Pancreas (tissue), 10 donors: ENCODE measurements at regions not wholly inside any gene's neighbourhood (a gene's known extent, or its start where the extent isn't known, plus 50 kb on each side); places are given as distances from the start of the nearest gene placed in this dataset.
A peak's percentile ranks its signal among the peaks of the same experiment; 100 is the strongest.

Source experiments
- ATAC-seq, 4 donors: fragments of 200-7000 bp; cut with Tn5 transposase; one replicate each; pipeline versions ENCODE4 v1.8.0 to v1.9.1; 2020; ENCODE audit warnings: mild to moderate bottlenecking in 4 of 4, moderate library complexity in 4 of 4
- DNase-seq, 6 donors: peaks; one replicate each; pipeline ENCODE4 v3.0.0-alpha.2; 2020
- FAIRE-seq: peaks from 2 replicates; lab custom pipeline; 2012; peaks lifted over from hg19 to GRCh38; lab: Jason Lieb, UNC
- H3K27ac ChIP-seq, 4 donors: fragments of 200-600 bp; sonication (generic); 1 replicate in 3 of 4; 2 replicates in 1 of 4; pipeline versions ENCODE4 v1.5.0 to v1.8.0; 2020
- H3K27me3 ChIP-seq, 4 donors: fragments of 200-600 bp; one replicate each; pipeline ENCODE4 v1.8.0; 2021
- H3K36me3 ChIP-seq, 3 donors: fragments of 200-600 bp; sonication (generic) in 1 of 3; one replicate each; pipeline versions ENCODE4 v1.5.0 to v1.8.0; 2020 to 2021
- H3K4me1 ChIP-seq, 3 donors: fragments of 200-600 bp; one replicate each; pipeline ENCODE4 v1.8.0; 2021
- H3K4me3 ChIP-seq, 4 donors: fragments of 200-600 bp; sonication (generic) in 2 of 4; one replicate each; pipeline versions ENCODE4 v1.5.0 to v1.8.0; 2020 to 2021
- H3K9me3 ChIP-seq, 4 donors: fragments of 200-600 bp; one replicate each; pipeline ENCODE4 v1.8.0; 2021
- CTCF ChIP-seq, 4 donors: fragments of 200-600 bp; sonication (generic) in 3 of 4; IDR thresholded peaks; one replicate each; pipeline versions ENCODE4 v1.5.0 to v1.8.0; 2021; ENCODE audit warnings: antibody characterized with exemption in 4 of 4
- WGBS, 2 donors: extraction: QIAGEN DNeasy Blood & Tissue Kit; methylation state at CpG; one replicate each; pipeline ENCODE4 v1.1.7; 2013; 5-methylcytosine and 5-hydroxymethylcytosine counted together
- intact Hi-C, 3 donors: fragments of 100-400 bp; cut with DNase I; formaldehyde crosslinking; loops; one replicate each; pipeline versions ENCODE4 v1.11.1 to v1.14.2; 2022
- donor health status: healthy with polysubstance abuse.
- donor health status: DM: no; HTN: no; CAD: no; lungs with moderate emphysema.
- donor health status: DM: no; HTN: no; CAD: no.
- donor health status: control.
- donor health status: control.
- donor health status: Bipolar disorder and iron deficiency.
- donor health status: DM: yes; HTN: yes; CAD: no.
- donor health status: DM: no; HTN: no; CAD: no.
- donor health status: DM: no; HTN: no; CAD: no.
- donor health status: DM: yes; HTN: yes; CAD: no.

GRCh38 chr3:30524357-30525040 lies 81.9 kb upstream of the TGFBR2 start:
- H3K27me3 ChIP-seq = no peaks in the 10 kb centered on the region
- peaks cover 0 to 7% (median 6%) of the 10 kb centered on the region in 3 donors for H3K4me1 ChIP-seq
- ATAC-seq (no peak), FAIRE-seq (no peak), DNase-seq (no peak)
- TF ChIP-seq CTCF (IDR thresholded peaks at IDR 0.05) = no peak
- no peaks in the 10 kb centered on the region for H3K9me3 ChIP-seq
- WGBS, 2 donors = 79 to 86% methylated on average over 4 of the region's 4 CpGs
- no peak overlapping the region for H3K4me3 ChIP-seq
- intact Hi-C loops = no loop called here
- no peak overlapping the region for H3K27ac ChIP-seq
- H3K36me3 ChIP-seq = no peaks in the 10 kb centered on the region

GRCh38 chr3:30526031-30526430 lies 80.4 kb upstream of the TGFBR2 start:
- no peaks in the 10 kb centered on the region for H3K36me3 ChIP-seq
- no peak for FAIRE-seq
- 81 to 82% methylated on average over 1 of the region's 1 CpG for WGBS, 2 donors
- no peak overlapping the region for H3K4me3 ChIP-seq
- peak in 1 of 4 donors; percentile 44 for ATAC-seq
- peaks cover 0 to under 1% (median 0%) of the 10 kb centered on the region in 3 donors for H3K4me1 ChIP-seq
- H3K27ac ChIP-seq = no peak overlapping the region
- intact Hi-C loops = no loop called here
- DNase-seq = no peak
- TF ChIP-seq CTCF (IDR thresholded peaks at IDR 0.05) = no peak
- H3K27me3 ChIP-seq = no peaks in the 10 kb centered on the region
- H3K9me3 ChIP-seq = no peaks in the 10 kb centered on the region

GRCh38 chr3:30527186-30527585 lies 79.2 kb upstream of the TGFBR2 start:
- 93 to 94% methylated on average over 6 of the region's 6 CpGs for WGBS, 2 donors
- H3K36me3 ChIP-seq = no peaks in the 10 kb centered on the region
- no peak overlapping the region for H3K27ac ChIP-seq
- ATAC-seq (no peak), FAIRE-seq (no peak), DNase-seq (no peak)
- no peak for TF ChIP-seq CTCF (IDR thresholded peaks at IDR 0.05)
- H3K27me3 ChIP-seq = no peaks in the 10 kb centered on the region
- no peaks in the 10 kb centered on the region for H3K9me3 ChIP-seq
- H3K4me3 ChIP-seq = no peak overlapping the region
- intact Hi-C loops = no loop called here
- no peaks in the 10 kb centered on the region for H3K4me1 ChIP-seq

GRCh38 chr3:30527720-30528119 lies 78.7 kb upstream of the TGFBR2 start:
- no peaks in the 10 kb centered on the region for H3K4me1 ChIP-seq
- H3K36me3 ChIP-seq = no peaks in the 10 kb centered on the region
- WGBS, 2 donors = 62 to 75% methylated on average over 3 of the region's 3 CpGs
- TF ChIP-seq CTCF (IDR thresholded peaks at IDR 0.05) = no peak
- ATAC-seq (no peak), FAIRE-seq (no peak), DNase-seq (no peak)
- H3K27me3 ChIP-seq = no peaks in the 10 kb centered on the region
- intact Hi-C loops = no loop called here
- H3K4me3 ChIP-seq = no peak overlapping the region
- no peaks in the 10 kb centered on the region for H3K9me3 ChIP-seq
- no peak overlapping the region for H3K27ac ChIP-seq

- H3K27ac ChIP-seq = no peak overlapping the region
- no peaks in the 10 kb centered on the region for H3K9me3 ChIP-seq
- no peaks in the 10 kb centered on the region for H3K27me3 ChIP-seq
- TF ChIP-seq CTCF (IDR thresholded peaks at IDR 0.05) = no peak
- ATAC-seq (no peak), DNase-seq (no peak), FAIRE-seq (no peak)
- WGBS, 2 donors = 95% methylated on average over 1 of the region's 1 CpG
- H3K4me1 ChIP-seq = no peaks in the 10 kb centered on the region
- H3K36me3 ChIP-seq = no peaks in the 10 kb centered on the region
- intact Hi-C loops = no loop called here
- no peak overlapping the region for H3K4me3 ChIP-seq
Measured at GRCh38 chr3:30530084-30530483, 76.3 kb upstream of the TGFBR2 start.
